ENCODE measurements at regions not wholly inside any gene's neighbourhood (a gene's known extent, or its start where the extent isn't known, plus 50 kb on each side); places are given as distances from the start of the nearest gene placed in this dataset.
"Not testable (repeated sequence)": the region's sequence is repeated elsewhere in the genome, so short reads cannot be mapped to it uniquely, and the experiment has no call there.

DNA sequence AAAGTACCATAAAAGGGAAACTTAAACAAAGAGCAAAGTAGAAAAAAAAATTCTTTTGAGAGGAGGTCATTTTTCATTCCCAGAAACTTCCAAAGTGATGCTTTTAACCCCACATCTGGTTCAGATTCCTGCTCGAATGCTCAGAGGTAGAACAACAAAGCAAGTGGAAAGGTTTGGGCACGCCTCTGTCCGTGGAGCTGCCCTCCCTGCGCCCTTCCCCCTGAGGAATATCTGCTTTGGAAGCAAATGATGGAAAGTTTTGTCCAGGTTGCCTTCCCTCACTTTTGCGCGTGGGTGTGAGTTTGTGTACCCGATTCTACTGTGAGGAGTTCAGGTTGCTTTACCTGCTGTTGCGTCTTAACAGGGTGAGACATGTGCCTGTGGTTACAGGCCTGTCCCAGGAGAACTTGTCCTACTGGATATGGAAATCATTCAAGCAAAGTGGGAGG is 110.2 kb downstream of the KLF5 start:
- no peaks in the 10 kb centered on the region for H3K9me3 ChIP-seq
- H3K27me3 ChIP-seq, result no peaks in the 10 kb centered on the region
- no peaks in the 10 kb centered on the region for H3K36me3 ChIP-seq
- H3K27ac ChIP-seq, result no peak overlapping the region
- DNase-seq (no peak), ATAC-seq (no peak)
- intact Hi-C loops (cut with DNase I), result no loop called here
- H3K4me3 ChIP-seq, result no peak overlapping the region
- no peaks in the 10 kb centered on the region for H3K4me1 ChIP-seq
- TF ChIP-seq, protein P1, sequence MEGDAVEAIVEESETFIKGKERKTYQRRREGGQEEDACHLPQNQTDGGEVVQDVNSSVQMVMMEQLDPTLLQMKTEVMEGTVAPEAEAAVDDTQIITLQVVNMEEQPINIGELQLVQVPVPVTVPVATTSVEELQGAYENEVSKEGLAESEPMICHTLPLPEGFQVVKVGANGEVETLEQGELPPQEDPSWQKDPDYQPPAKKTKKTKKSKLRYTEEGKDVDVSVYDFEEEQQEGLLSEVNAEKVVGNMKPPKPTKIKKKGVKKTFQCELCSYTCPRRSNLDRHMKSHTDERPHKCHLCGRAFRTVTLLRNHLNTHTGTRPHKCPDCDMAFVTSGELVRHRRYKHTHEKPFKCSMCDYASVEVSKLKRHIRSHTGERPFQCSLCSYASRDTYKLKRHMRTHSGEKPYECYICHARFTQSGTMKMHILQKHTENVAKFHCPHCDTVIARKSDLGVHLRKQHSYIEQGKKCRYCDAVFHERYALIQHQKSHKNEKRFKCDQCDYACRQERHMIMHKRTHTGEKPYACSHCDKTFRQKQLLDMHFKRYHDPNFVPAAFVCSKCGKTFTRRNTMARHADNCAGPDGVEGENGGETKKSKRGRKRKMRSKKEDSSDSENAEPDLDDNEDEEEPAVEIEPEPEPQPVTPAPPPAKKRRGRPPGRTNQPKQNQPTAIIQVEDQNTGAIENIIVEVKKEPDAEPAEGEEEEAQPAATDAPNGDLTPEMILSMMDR (IDR thresholded peaks at IDR 0.05), result no peak

DNA sequence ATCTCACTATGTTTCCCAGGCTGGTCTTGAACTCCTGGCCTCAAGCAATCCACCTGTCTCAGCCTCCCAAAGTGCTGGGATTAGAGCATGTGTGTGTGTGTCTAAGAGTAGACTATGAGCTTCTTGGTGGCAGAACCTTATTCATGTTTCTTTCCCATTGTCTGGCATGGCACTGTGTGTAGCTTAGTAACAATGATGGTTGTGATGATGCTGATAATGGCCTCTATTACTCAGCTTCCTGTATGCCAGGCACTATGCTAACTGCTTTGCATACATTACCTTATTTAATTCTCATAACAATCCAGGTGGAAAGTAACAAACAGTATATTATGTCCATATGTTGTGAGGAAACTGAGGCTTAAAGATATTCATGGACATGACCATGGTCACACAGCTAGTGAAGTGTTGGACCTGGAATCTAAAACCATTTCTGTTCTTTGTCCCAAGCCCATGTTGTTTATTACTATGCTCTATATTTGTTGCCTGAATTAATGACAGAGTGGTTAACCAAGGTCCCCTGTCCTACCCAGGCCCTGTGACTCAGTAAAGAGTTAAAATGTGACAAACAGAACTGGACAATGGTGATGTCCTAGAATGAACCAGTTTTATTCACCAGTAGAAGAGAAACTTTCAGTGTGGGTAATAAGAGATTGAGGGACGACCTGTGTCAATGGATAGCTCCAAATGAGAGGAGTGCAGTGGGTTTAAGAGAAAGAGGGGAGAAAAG is 109.6 kb downstream of the KLF5 start:
- no peaks in the 10 kb centered on the region for H3K27me3 ChIP-seq
- intact Hi-C loops (cut with DNase I), result no loop called here
- TF ChIP-seq, protein P1 (IDR thresholded peaks at IDR 0.05), result no peak
- no peak for ATAC-seq
- DNase-seq, result no peak
- no peaks in the 10 kb centered on the region for H3K4me1 ChIP-seq
- H3K36me3 ChIP-seq, result no peaks in the 10 kb centered on the region
- no peaks in the 10 kb centered on the region for H3K9me3 ChIP-seq
- no peak overlapping the region for H3K4me3 ChIP-seq
- no peak overlapping the region for H3K27ac ChIP-seq

DNA sequence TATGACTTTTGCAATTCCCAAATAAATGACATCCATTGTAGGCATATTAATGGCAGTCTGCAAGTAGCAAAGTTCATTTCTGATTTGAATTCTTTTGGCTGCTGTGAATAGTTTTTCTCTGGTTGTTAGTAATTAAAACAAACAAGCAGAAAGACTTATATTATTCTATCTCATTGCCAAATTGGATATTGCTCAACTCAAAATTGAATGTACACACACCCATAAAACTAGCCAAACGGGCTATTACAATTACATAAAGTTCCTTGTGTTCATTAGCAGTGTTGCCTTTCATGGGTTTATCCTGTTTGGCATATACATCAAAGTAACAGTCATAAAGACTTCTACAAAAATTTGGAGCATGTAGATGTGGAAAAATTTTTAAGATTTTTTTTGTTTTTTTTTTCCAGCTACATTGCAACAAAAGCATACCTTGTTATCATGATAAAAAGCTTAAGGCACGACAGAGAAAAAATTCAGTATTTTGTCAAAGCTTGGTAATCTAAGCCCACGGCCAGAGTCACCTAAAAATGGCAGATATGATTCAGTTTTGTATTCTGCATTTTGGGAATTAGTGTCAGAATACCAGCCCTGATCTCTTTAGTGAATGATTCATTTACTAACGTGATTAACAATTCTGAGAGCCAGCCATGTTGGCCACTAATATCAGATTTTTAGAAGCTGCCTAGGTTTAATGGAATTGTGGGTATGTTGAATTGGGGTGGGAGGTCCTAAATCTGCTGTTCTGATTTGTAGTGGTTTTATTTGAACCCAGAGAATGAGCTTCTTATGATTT is 108.4 kb downstream of the KLF5 start:
- Histone ChIP-seq H3K4me1 (no peaks in the 10 kb centered on the region), H3K4me3 (no peak overlapping the region), H3K27me3 (no peaks in the 10 kb centered on the region), H3K27ac (no peak overlapping the region), H3K36me3 (no peaks in the 10 kb centered on the region), H3K9me3 (no peaks in the 10 kb centered on the region)
- DNase-seq, result no peak
- intact Hi-C loops (cut with DNase I), result no loop called here
- TF ChIP-seq, protein P1 (IDR thresholded peaks at IDR 0.05), result no peak
- ATAC-seq, result no peak

DNA sequence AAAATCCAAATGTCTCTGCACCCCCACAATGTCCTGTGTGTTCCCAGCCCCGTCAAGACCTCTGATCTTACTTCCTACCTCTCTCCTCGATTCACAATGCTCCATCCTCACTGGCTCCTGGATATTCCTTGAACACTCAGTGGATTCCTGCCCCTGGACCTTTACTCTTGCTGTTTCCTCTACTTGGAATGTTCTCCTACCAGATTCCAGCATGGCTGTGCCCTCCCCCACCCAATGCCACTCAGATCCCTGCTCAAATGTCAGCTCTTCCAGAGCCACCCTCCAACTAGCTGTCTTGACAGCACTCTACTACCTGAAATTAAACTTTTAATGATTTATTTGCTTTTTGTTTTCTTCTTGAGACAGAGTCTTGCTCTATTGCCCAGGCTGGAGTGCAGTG is 107.4 kb downstream of the KLF5 start:
- no peaks in the 10 kb centered on the region for H3K27me3 ChIP-seq
- intact Hi-C loops (cut with DNase I), result no loop called here
- no peaks in the 10 kb centered on the region for H3K4me1 ChIP-seq
- no peak overlapping the region for H3K27ac ChIP-seq
- no peaks in the 10 kb centered on the region for H3K9me3 ChIP-seq
- TF ChIP-seq, protein P1 (IDR thresholded peaks at IDR 0.05), result no peak
- DNase-seq (no peak), ATAC-seq (no peak)
- H3K36me3 ChIP-seq, result no peaks in the 10 kb centered on the region
- no peak overlapping the region for H3K4me3 ChIP-seq

DNA sequence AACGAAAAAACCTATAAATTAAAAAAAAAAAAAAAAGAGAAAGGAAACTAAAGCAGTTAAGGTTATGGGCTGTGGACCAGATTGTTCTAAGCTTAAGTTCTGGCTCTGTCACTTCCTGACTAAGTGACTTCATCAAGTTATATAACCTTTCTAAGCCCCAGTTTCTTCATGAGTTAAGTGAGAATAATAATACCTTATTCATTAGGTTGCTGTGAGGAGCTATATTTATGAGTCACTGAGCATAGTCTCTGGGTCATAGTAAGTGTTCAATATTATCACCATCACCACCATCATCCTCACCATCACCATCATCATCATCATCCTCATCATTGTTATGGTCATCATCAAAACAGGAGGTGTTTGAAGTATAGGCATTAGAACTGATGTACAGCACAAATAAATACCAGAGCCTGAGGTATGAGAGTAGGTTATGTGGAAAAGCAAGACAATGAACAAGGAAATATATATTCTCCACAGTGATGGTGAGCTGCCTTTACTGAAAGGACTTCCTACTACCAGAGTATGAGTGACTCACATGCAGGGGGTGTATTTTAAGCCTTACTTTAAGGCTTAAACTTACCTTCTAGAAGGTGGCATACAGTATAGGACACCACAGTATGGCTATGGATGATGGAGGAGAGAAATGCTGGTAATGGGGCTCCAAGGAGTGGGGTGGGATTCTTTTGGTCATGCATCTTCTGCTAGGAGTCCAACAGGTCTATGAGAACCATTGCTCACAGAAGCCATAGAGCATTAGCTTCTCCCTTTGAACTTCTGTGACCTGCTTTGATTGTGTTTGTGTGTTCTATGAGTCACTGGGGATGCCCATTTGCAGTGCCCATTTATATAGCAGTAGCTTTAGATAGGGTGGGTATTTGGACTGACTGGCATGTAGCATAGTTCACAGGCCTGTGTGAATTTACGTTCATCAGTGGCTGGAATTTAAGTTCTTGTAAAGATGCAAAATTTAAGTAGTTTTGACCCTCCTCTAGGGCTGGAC is 104.4 kb downstream of the KLF5 start:
- ATAC-seq, result no peak
- Histone ChIP-seq H3K4me3 (no peak overlapping the region), H3K36me3 (no peaks in the 10 kb centered on the region), H3K27ac (no peak overlapping the region), H3K27me3 (no peaks in the 10 kb centered on the region), H3K4me1 (no peaks in the 10 kb centered on the region), H3K9me3 (no peaks in the 10 kb centered on the region)
- DNase-seq, result no peak
- intact Hi-C loops (cut with DNase I), result no loop called here
- TF ChIP-seq, protein P1 (IDR thresholded peaks at IDR 0.05), result no peak

DNA sequence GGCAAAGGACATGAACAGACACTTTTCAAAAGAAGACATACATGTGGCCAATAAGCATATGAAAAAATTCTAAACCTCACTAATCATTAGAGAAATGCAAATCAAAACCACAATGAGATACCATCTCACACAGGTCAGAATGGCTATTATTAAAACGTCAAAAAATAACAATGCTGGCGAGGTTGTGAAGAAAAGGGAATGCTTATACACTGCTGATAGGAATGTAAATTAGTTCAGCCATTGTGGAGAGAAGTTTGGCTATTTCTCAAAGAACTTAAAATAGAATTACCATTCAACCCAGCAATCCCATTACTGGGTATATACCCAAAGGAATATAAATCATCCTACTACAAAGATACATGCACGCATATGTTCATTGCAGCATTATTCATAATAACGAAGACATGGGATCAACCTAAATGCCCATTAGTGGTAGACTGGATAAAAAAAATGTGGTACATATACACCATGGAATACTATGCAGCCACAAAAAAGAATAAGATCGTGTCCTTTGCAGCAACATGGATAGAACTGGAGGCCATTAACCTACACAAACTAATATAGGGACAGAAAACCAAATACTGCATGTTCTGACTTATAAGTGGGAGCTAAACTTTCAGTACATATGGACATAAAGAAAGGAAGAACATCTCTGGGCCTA is 101.7 kb downstream of the KLF5 start:
- not testable (repeated sequence) for H3K4me1 ChIP-seq, ATAC-seq

More for the DNA sequence above, 101.7 kb downstream of the KLF5 start:
- H3K27me3 ChIP-seq; intact Hi-C loops (cut with DNase I); H3K4me3 ChIP-seq; H3K27ac ChIP-seq; H3K9me3 ChIP-seq; DNase-seq; H3K36me3 ChIP-seq: not testable (repeated sequence)

Measured in upper lobe of right lung (tissue), 1 donor.